Medulla oblongata (tissue), 1 donor: ENCODE measurements at regions not wholly inside any gene's neighbourhood (a gene's known extent, or its start where the extent isn't known, plus 50 kb on each side); places are given as distances from the start of the nearest gene placed in this dataset.
"Not testable (repeated sequence)": the region's sequence is repeated elsewhere in the genome, so short reads cannot be mapped to it uniquely, and the experiment has no call there.

Experiments used
- DNase-seq: peaks from one replicate; pipeline ENCODE4 v3.0.0-alpha.2; 2015; ENCODE audit errors: extremely low spot score

DNA sequence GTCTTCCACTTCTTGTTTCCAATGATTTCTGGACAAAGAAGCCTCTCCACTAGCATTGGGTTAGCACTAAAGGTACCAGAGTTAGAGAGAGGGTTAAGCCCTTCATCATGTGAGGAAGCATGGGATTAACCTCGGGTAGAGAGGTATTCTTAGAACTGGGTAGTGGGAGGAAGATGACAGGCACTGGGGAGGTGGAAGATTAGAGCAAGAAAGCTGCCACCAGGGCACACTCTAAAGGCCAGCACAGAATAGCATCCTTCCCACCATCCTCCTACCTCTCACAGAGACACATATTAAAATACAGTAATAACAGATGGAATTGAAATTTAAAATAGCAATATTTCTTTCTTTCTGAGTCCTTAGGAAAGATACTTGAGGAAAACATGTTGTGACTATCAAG lies 84.5 kb upstream of the PCDH20 start:
- DNase-seq = no peak

DNA sequence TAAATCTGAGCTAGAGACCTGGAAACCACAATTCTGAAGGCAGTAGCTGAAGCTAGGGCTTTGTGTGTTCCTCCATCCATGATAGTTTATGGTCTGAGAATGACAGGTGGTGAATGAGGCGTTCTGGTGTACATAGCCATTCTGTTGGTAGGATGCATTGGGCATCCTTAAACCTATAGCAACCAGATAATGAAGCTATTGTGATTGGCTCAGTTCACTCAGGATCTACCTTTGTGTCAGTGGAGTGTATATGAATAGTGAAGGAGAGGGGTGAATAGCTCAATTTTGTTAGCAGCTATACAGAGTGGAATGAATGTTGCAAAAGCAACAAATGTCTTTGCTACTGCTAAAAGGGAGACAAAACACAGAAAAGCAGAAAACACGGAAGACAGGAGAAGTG lies 80.0 kb upstream of the PCDH20 start:
- DNase-seq = no peak

DNA sequence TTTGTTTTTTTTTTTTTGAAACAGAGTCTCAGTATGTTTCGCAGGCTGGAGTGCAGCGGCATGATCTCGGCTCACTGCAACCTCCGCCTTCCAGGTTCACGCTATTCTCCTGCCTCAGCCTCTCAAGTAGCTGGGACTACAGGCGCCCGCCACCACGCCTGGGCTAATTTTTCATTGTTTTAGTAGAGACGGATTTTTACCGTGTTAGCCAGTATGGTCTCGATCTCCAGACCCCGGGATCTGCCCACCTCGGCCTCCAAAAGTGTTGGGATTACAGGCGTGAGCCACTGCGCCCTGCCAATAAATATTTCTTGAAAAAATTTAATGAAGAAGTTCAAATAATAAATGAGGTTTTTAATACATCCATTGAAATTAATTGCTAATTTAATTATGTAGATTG lies 77.9 kb upstream of the PCDH20 start:
- not testable (repeated sequence) for DNase-seq

DNA sequence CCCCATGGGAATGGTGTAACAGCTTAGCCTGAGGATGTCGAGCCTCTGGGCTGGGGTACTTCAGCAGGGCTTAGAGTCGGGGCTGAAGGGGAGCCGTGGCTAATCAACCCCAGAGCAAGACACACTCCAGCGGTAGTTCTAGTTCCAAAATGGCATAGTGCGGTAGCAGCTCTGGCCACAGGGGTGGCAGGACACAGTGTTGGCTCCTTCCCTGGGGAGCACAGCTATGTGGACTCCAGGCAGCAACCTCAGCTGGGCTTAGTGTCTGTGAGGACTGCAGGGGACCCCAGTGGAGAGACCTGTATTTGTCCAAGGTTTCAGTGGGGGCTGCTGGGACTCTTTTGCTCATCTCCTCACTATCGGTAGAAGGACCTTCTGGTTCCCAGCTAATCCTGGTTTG lies 70.8 kb upstream of the PCDH20 start:
- no peak for DNase-seq

DNA sequence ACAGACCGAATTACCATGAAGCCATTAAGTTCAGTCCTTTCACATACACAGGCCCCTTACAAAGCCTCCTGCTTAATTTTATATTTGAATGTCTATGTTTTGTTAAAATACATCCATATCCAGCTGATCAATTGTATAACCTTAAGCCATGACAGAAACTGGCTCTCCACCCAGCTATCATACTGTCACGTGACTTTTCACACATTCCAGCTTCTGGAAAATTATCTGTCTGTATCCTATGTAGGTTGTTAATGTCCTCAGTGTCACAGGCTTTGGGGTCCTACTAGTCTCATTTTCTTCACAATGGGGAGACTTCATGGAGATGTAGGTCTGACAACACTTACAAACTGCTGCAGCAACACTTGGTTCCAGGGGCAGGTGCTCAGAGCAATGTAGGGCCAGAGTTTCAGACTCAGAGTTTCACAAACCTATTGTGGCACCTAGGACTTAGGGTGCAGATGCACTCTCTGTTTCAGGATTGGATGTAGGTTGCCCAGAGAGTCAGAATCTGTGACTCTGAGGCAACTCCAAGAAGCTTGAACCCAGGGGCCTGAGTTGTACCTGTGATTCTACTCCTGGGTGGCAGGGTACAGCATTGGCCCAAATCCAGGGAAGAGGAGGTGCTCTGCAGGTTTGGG lies 69.6 kb upstream of the PCDH20 start:
- DNase-seq = no peak

DNA sequence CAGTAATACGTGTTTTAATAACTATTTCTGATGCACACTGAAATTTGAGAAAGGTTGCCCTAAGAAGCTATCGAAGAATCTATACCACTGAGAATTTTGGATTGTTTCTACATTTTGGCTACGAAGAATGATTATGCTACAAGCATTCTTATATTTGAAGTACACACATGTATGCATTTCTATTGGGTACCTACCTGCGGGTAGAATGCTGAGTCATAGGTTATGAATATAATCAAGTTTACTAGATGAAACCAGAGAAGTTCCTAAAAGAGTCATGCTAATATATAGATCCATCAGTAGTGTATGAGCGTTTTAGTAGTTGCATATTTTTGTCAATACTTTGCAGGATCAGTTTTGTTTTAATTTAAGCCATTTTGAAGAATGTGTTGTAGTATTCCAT lies 62.0 kb upstream of the PCDH20 start:
- no peak for DNase-seq

DNA sequence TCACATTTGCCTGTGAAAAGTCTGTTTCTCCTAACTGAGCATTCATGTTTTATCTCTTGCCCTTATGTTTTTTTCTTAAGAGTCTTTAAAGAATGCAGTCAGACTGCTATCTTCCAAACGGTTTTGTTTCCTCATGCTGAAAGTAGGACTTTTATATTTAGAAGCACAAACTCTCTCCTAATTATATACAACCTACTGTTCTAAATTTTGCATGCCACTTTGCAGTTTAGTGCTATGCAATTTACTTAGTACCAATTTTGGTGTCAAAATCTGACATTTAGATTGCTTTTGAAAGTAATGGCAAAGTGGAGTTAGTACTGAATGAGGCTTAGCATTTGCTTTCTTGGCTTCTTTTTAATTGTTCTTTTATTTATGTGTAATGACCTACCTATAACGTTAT lies 55.1 kb upstream of the PCDH20 start:
- DNase-seq = no peak

DNA sequence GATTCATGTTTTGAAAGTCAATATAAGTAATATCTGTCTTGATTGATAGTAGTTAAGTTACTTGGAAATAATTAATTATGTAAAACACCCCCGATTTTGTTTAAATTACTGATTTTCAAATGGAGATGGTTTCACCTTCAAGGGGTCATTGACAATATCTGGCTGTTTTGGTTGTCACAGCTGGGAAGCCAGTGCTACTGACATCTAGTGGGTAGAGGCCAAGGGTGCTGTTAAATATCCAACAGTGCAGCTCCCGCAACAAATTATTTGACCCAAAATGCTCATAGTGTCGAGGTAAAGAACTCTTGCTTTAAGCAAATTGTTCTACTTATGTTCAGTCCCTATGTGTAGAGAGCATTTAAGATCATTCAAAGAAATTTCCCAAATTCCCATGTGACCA lies 50.6 kb upstream of the PCDH20 start:
- DNase-seq = peak; percentile 8
